Glutamatergic neuron (in vitro differentiated cells): ENCODE measurements at regions not wholly inside any gene's neighbourhood (a gene's known extent, or its start where the extent isn't known, plus 50 kb on each side); places are given as distances from the start of the nearest gene placed in this dataset.
A peak's percentile ranks its signal among the peaks of the same experiment; 100 is the strongest.

Experiments
- DNase-seq: peaks from one replicate; pipeline ENCODE4 v3.0.0; 2022
- H3K27ac Mint-ChIP-seq: one replicate; pipeline ENCODE4 v1.8.0; 2020; ENCODE audit warnings: mild to moderate bottlenecking, mixed read lengths, inconsistent platforms; ENCODE audit not compliant: unreplicated experiment
- H3K27me3 Mint-ChIP-seq: one replicate; pipeline ENCODE4 v1.8.0; 2020; ENCODE audit warnings: mild to moderate bottlenecking, moderate library complexity, mixed read lengths, inconsistent platforms; ENCODE audit not compliant: unreplicated experiment
- H3K36me3 Mint-ChIP-seq: one replicate; pipeline ENCODE4 v1.8.0; 2020; ENCODE audit warnings: mild to moderate bottlenecking, mixed read lengths, inconsistent platforms; ENCODE audit not compliant: unreplicated experiment
- H3K4me1 Mint-ChIP-seq: one replicate; pipeline ENCODE4 v1.8.0; 2020; ENCODE audit warnings: mild to moderate bottlenecking, low read depth, mixed read lengths, inconsistent platforms; ENCODE audit not compliant: unreplicated experiment
- H3K4me3 Mint-ChIP-seq: one replicate; pipeline ENCODE4 v1.8.0; 2020; ENCODE audit warnings: mild to moderate bottlenecking, mixed read lengths, inconsistent platforms; ENCODE audit not compliant: unreplicated experiment
- H3K9me3 Mint-ChIP-seq: one replicate; pipeline ENCODE4 v1.8.0; 2020; ENCODE audit warnings: mild to moderate bottlenecking, moderate library complexity, mixed read lengths, inconsistent platforms; ENCODE audit not compliant: unreplicated experiment
- CTCF ChIP-seq: fragments of 200-600 bp; sonication (generic); IDR thresholded peaks from one replicate; pipeline ENCODE4 v1.5.0; 2021; ENCODE audit not compliant: partially characterized antibody, unreplicated experiment

- H3K36me3 Mint-ChIP-seq: peaks cover 5% of the 10 kb centered on the region
- peak; percentile 63 for DNase-seq
- H3K4me1 Mint-ChIP-seq: peaks cover 57% of the 10 kb centered on the region
- peaks cover 32% of the 10 kb centered on the region for H3K9me3 Mint-ChIP-seq
- TF ChIP-seq CTCF: no peak
- H3K4me3 Mint-ChIP-seq: peak overlapping the region; percentile 42
- H3K27ac Mint-ChIP-seq: peak overlapping the region; percentile 85
- peaks cover 19% of the 10 kb centered on the region for H3K27me3 Mint-ChIP-seq
These were observed 122.1 kb upstream of the SPACA1 start for GRCh38 chr6:87925373-87926060.

- peaks cover 6% of the 10 kb centered on the region for H3K36me3 Mint-ChIP-seq
- H3K9me3 Mint-ChIP-seq: peaks cover 24% of the 10 kb centered on the region
- H3K27me3 Mint-ChIP-seq: peaks cover 11% of the 10 kb centered on the region
- peaks cover 53% of the 10 kb centered on the region for H3K4me1 Mint-ChIP-seq
- DNase-seq: no peak
- H3K4me3 Mint-ChIP-seq: peak overlapping the region; percentile 10
- TF ChIP-seq CTCF: no peak
- H3K27ac Mint-ChIP-seq: peak overlapping the region; percentile 88
These were observed 124.1 kb upstream of the SPACA1 start for GRCh38 chr6:87923389-87924050.

GRCh38 chr6:87922947-87923330 is 124.7 kb upstream of the SPACA1 start:
- Mint-ChIP-seq H3K4me3 (peak overlapping the region; percentile 10), H3K4me1 (peaks cover 52% of the 10 kb centered on the region), H3K27me3 (peaks cover 11% of the 10 kb centered on the region), H3K27ac (peak overlapping the region; percentile 88), H3K36me3 (peaks cover 6% of the 10 kb centered on the region), H3K9me3 (peaks cover 24% of the 10 kb centered on the region)
- TF ChIP-seq CTCF: no peak
- peak; percentile 36 for DNase-seq

- peaks cover 6% of the 10 kb centered on the region for H3K36me3 Mint-ChIP-seq
- TF ChIP-seq CTCF: no peak
- no peak for DNase-seq
- H3K4me1 Mint-ChIP-seq: peaks cover 55% of the 10 kb centered on the region
- H3K9me3 Mint-ChIP-seq: peaks cover 20% of the 10 kb centered on the region
- peak overlapping the region; percentile 87 for H3K27ac Mint-ChIP-seq
- H3K4me3 Mint-ChIP-seq: peak overlapping the region; percentile 16
- peaks cover 11% of the 10 kb centered on the region for H3K27me3 Mint-ChIP-seq
These were observed 125.3 kb upstream of the SPACA1 start for GRCh38 chr6:87922196-87922946.
